ENCODE measurements at regions not wholly inside any gene's neighbourhood (a gene's known extent, or its start where the extent isn't known, plus 50 kb on each side); places are given as distances from the start of the nearest gene placed in this dataset.

GRCh38 chr6:164581563-164581962, 727.8 kb downstream of the C6orf118 start:
- Histone ChIP-seq H3K27me3 (ENCODE audit: low read length) (no peaks in the 10 kb centered on the region), H3K36me3 (ENCODE audit: low read length) (no peaks in the 10 kb centered on the region), H3K9me2 (replicated peaks; ENCODE audit: insufficient read depth, low read length) (no peaks in the 10 kb centered on the region), H3K79me2 (ENCODE audit: insufficient read depth, low read length) (no peaks in the 10 kb centered on the region), H3F3A (ENCODE audit: insufficient read depth) (no peaks in the 10 kb centered on the region), H3K9ac (ENCODE audit: low read length) (no peak overlapping the region), H3K4me3 (ENCODE audit: insufficient read depth, low read length, poor library complexity, severe bottlenecking) (no peak overlapping the region), H3K27ac (ENCODE audit: low read depth, low read length) (no peak overlapping the region), H3K9me3 (ENCODE audit: insufficient read depth, low read length) (peaks cover 11% of the 10 kb centered on the region; the same call in 1 of the 2 replicates), H2AFZ (ENCODE audit: low read depth, low read length, severe bottlenecking) (no peak overlapping the region), H4K20me1 (ENCODE audit: low read depth, low read length) (no peaks in the 10 kb centered on the region), H3K4me2 (ENCODE audit: low read depth, low read length, poor library complexity, severe bottlenecking) (no peak overlapping the region)
- TF ChIP-seq EZH2phosphoT487 (conservative IDR thresholded peaks at IDR 0.05; ENCODE audit: low read length), result no peak
- TF ChIP-seq, protein P1, sequence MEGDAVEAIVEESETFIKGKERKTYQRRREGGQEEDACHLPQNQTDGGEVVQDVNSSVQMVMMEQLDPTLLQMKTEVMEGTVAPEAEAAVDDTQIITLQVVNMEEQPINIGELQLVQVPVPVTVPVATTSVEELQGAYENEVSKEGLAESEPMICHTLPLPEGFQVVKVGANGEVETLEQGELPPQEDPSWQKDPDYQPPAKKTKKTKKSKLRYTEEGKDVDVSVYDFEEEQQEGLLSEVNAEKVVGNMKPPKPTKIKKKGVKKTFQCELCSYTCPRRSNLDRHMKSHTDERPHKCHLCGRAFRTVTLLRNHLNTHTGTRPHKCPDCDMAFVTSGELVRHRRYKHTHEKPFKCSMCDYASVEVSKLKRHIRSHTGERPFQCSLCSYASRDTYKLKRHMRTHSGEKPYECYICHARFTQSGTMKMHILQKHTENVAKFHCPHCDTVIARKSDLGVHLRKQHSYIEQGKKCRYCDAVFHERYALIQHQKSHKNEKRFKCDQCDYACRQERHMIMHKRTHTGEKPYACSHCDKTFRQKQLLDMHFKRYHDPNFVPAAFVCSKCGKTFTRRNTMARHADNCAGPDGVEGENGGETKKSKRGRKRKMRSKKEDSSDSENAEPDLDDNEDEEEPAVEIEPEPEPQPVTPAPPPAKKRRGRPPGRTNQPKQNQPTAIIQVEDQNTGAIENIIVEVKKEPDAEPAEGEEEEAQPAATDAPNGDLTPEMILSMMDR (IDR thresholded peaks at IDR 0.05; ENCODE audit: insufficient read depth, low read length, poor library complexity, severe bottlenecking), result no peak

DNA sequence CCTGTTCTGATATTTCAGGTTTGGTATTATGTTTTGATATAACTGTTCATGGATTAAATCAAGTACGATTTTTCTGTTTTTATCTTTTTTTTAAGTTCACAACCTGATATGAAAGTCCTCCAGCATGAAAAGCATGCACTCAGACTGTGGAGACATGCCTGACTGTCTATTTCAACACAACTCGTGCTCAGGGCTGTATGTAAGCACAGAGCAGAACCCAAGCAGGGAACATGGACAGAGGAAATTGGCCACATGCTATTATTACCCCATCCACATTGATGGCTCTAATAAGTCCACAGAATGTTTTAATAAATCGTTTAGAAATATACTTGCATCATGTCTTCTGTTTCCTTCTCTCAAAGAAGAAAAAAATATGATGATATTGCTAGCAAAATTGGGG, 730.4 kb downstream of the C6orf118 start:
- Histone ChIP-seq H3K36me3 (ENCODE audit: low read length) (no peaks in the 10 kb centered on the region), H4K20me1 (ENCODE audit: low read depth, low read length) (no peaks in the 10 kb centered on the region), H3K27ac (ENCODE audit: low read depth, low read length) (no peak overlapping the region), H3F3A (ENCODE audit: insufficient read depth) (no peaks in the 10 kb centered on the region), H3K4me2 (ENCODE audit: low read depth, low read length, poor library complexity, severe bottlenecking) (no peak overlapping the region), H3K9me3 (ENCODE audit: insufficient read depth, low read length) (peaks cover 11% of the 10 kb centered on the region; the same call in 1 of the 2 replicates), H3K9me2 (replicated peaks; ENCODE audit: insufficient read depth, low read length) (no peaks in the 10 kb centered on the region), H3K27me3 (ENCODE audit: low read length) (no peaks in the 10 kb centered on the region), H2AFZ (ENCODE audit: low read depth, low read length, severe bottlenecking) (no peak overlapping the region), H3K79me2 (ENCODE audit: insufficient read depth, low read length) (no peaks in the 10 kb centered on the region), H3K9ac (ENCODE audit: low read length) (no peak overlapping the region), H3K4me3 (ENCODE audit: insufficient read depth, low read length, poor library complexity, severe bottlenecking) (no peak overlapping the region)
- TF ChIP-seq EZH2phosphoT487 (conservative IDR thresholded peaks at IDR 0.05; ENCODE audit: low read length), result no peak
- TF ChIP-seq, protein P1 (IDR thresholded peaks at IDR 0.05; ENCODE audit: insufficient read depth, low read length, poor library complexity, severe bottlenecking), result no peak

DNA sequence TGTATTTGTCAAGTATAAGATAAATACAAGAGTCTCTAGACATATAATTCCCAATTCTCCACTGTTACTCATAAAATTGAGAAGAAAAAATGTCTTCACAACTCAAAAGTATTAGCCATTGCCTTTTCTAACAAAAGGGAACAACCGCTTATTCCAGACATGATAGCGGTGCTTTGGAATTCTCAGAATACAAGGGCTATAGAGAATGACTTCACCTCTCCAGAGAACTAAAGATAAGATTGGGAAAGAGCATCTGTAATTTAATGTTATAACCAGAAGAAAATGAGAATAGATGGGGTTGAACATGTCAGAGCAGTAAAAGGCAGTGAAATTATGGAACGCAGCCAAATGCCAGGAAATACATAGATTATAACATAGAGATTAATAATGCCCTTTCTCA, 730.8 kb downstream of the C6orf118 start:
- Histone ChIP-seq H3K9ac (ENCODE audit: low read length) (no peak overlapping the region), H3F3A (ENCODE audit: insufficient read depth) (no peaks in the 10 kb centered on the region), H3K9me3 (ENCODE audit: insufficient read depth, low read length) (peaks cover 11% of the 10 kb centered on the region; the same call in 1 of the 2 replicates), H3K4me2 (ENCODE audit: low read depth, low read length, poor library complexity, severe bottlenecking) (no peak overlapping the region), H2AFZ (ENCODE audit: low read depth, low read length, severe bottlenecking) (no peak overlapping the region), H4K20me1 (ENCODE audit: low read depth, low read length) (no peaks in the 10 kb centered on the region), H3K27me3 (ENCODE audit: low read length) (no peaks in the 10 kb centered on the region), H3K27ac (ENCODE audit: low read depth, low read length) (no peak overlapping the region), H3K9me2 (replicated peaks; ENCODE audit: insufficient read depth, low read length) (no peaks in the 10 kb centered on the region), H3K36me3 (ENCODE audit: low read length) (no peaks in the 10 kb centered on the region), H3K79me2 (ENCODE audit: insufficient read depth, low read length) (no peaks in the 10 kb centered on the region), H3K4me3 (ENCODE audit: insufficient read depth, low read length, poor library complexity, severe bottlenecking) (no peak overlapping the region)
- TF ChIP-seq EZH2phosphoT487 (conservative IDR thresholded peaks at IDR 0.05; ENCODE audit: low read length), result no peak
- TF ChIP-seq, protein P1 (IDR thresholded peaks at IDR 0.05; ENCODE audit: insufficient read depth, low read length, poor library complexity, severe bottlenecking), result no peak
